HG02870 (cell line): ENCODE measurements at regions not wholly inside any gene's neighbourhood (a gene's known extent, or its start where the extent isn't known, plus 50 kb on each side); places are given as distances from the start of the nearest gene placed in this dataset.
"Not testable (repeated sequence)": the region's sequence is repeated elsewhere in the genome, so short reads cannot be mapped to it uniquely, and the experiment has no call there.

ENCODE experiments used
- ATAC-seq: cut with Tn5 transposase; IDR thresholded peaks from one replicate; pipeline ENCODE4 v1.9.1; 2021; ENCODE audit warnings: mild to moderate bottlenecking, moderate library complexity; ENCODE audit not compliant: unreplicated experiment

DNA sequence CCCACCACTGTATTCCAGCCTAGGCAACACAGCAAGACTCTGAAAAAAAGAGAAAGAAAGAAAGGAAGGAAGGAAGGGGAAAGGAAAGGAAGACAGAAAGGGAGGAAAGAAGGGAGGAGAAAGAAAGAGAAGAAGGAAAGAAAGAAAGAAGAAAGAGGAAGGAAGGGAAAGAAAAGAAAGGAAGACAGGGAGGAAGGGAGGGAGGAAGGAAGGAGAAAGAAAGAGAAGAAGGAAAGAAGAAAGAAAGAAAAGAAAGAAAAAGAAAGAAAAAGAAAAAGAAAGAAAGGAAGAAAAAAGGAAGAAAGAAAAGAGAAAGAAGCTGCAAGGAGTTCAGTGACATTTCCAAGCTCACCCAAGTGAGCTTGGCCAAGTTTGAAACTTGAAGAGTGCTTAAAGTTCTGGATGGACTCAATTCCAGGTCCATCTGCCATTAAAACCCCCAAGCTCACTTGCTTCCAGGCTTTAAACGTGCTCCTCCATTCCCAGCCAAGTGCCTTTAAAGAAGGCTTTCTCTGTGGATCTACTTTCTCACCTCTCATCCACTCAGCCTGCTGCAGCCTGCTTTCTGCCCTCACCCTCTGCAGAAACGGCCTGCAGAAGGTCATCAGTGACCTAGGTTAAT, 101.5 kb downstream of the VCPKMT start:
- no peak for ATAC-seq

DNA sequence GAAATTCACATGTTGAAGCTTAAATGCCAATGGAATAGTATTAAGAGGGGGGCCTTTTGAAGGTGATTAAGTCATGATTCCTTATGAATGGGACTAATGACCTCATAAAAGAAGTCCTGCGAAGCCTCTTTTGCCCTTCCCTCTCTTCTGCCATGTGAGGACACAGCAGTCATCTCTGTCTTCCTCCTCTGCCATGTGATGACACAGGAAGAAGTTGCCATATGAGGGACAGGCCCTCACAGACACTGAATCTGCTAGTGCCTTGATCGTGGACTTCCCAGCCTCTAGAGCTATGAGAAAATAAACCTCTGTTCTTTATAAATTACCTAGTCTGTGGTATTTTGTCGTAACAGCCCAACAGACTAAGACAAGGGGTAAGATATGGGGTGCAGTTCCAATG, 100.7 kb downstream of the VCPKMT start:
- ATAC-seq: no peak

DNA sequence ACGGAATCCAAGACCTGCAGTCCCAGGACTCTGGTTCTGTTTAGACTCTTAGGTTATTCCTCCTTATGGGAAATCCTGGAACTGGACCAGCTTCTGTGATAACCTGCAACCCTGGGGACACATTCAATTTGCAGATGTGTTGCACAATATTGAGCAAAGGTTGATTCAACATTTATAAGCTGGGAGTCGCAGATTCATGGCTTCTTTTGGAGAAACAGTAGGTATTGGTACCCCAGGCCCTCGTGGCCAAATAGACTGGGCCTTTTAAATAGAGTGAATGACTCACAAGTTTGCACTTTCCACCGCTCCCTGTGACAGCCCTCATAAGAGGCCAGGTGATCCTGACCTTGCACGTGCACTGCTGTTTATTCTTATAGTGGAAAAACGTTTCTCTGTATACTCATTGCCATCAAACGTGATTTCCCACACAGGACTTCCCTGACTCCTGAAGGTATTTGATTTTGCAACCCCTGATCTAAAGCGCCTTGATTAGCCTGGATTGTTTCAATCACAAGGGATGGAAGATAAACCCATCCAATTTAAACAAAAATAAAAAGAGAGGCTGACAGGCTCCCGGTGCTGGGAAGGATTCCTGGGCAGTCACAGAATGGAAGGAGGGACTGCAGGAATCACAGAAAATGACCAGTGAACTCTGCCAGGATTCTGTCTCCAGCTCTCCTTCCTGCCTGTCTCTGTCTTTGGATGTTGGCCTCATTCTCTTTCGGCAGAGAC, 98.0 kb downstream of the VCPKMT start:
- ATAC-seq: no peak

DNA sequence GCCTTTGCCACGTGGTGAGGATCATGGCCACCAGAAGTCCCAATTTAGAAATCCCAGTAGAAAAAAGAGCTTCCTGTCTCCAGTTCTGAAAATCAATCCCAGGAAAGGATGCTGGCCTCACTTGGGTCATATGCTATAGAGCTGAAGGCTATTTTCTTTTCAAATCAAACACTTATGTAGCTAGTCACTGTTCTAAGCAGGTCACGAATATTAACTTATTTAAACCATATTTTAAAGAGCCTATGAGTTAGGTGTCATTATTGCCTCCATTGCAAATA, 97.5 kb downstream of the VCPKMT start:
- ATAC-seq: no peak

DNA sequence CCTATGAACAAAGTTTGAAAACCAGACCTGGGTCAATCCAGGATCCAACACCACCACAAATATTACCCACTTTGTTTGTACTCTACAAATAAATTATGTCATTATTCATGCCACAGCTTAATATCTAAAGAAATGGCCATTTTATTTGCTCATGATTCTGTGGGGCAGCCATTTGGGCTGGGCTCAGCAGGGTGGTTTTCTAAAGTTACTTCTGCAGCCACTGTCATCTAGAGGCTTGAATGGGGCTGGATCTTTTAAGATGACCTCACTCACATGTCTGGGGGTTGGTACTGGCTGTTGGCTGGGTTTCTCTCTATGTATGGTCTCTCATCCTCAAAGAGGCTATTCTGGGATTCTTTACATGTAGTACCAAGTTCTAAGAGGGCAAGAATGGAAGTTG, 96.2 kb downstream of the VCPKMT start:
- ATAC-seq: no peak

DNA sequence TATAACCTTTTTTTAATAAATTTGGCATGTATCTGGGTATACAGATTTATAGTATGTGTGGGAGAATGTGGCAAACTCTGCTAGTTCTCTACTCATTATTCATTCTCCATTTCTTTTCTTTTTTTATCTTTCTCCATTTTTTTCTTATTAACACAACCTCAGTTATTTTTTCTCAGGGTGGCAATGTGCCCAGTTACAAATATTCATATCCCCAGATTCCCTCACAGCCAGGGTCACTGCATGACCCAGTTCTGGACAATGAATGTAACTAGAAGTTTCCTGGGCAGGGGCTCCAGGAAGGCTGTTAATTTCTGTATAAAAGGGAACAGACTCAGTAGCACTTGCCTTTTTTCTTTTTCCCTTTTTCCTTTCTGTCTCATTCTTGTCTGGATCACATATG, 95.6 kb downstream of the VCPKMT start:
- ATAC-seq: no peak

DNA sequence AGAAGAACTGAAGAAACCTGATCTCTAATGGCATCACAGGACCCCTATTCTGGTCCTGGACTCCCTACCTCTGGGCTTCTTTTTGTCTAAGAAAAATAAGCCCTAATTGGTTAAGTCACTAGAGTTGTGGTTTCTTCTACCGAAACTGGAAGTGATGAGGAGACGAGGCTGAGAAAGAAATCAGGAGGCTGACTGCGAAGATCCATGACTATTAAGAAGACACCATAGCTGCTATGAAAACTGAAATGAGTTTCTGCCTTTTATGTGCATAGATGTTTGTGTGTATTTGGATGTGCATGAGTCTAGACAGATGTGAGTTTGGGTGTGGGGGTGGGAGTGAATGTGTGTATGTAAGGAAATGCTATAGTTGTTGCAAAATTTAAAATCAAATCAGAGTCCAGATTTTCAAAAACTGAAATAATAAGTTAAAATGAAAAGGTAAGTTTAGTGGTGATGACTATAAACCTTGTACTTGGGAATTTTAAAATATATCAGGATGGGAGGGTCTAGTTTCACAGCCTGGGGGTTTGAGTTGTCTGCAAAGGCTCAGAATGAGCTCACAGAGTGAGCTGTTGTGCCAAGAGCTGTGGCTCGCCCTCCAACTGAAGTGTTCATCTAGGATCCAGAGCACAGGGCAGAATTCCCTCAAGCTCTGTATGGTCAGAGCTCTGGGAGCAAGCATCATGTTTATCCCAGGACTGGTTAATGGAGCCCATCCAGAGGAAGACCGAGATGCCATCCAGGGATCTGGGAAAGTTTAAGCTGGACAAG, 94.9 kb downstream of the VCPKMT start:
- no peak for ATAC-seq

DNA sequence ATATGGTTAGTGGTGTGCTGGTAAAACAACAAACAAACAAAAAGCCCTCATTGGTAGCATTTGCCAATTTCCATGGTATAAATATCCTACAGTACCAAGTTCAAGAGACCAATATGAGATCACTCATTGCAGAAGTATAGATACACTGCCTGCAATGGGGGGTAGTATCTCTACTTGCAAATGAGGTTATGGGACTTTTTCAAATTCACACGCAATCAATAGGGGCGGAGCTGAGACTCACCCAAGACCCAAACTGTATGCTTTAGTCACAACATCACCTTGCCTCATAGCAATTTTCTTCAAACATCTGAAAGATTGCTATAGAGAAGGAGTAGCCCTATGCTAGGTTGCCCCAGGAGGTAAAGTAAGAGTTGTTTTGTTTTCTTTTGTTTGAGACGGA, 93.7 kb downstream of the VCPKMT start:
- no peak for ATAC-seq

DNA sequence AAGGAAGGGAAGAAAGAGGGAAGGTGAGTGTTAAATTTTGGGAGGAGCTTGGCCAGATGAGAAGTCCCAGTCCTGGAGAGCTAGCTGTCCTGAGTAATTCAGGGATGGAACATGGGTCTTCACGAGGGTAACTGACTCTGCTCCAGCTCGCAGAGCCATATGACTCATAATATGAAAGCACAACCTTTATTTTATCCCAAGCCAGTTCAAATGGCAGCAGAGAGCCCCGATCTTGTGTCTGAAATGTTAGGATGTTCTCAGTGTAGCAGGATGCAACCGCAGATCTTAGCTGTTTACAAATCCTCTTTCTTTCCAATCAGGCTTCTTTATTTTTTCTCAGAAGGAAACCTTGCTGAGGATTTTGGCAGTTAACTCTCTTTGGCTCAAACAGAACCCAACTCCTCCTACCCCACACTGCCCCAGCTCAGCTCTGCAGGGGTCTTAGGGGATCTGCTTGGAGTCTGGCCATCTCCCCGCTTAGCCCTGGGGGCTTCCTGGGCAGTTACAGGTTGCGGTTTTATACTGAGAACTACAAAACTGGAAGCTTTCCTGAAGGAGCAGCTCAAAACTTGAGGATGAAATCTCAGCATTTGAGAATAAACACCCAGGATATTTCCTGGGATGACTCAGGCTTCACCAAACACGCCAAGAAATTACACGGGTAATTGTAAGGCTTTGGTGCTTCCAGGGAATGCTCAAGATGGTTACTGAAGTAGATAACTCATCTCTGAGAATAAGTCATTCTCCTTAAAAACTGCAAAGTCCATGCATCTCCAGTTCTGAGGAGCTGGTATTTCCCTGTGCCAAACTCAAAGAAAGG, 92.5 kb downstream of the VCPKMT start:
- no peak for ATAC-seq

DNA sequence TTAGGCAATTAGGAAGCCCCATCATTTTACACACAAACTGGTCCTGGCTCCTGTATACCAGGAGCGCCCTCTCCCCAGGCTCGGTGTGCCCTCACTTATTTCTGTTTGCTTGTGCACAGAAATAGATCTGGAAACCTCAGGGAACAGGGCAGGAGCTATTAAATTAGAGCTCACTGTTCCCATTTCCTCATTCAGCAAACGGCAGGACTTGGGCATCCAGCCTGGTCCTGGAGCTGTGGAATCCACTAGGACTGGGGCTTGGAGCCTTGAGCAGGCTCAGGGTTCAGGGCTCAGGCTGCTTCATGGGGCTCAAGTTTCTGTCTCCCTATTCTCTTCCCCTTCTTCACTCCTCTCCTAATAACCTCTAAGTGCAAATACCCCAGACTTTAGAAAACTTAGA, 91.3 kb downstream of the VCPKMT start:
- ATAC-seq: no peak

DNA sequence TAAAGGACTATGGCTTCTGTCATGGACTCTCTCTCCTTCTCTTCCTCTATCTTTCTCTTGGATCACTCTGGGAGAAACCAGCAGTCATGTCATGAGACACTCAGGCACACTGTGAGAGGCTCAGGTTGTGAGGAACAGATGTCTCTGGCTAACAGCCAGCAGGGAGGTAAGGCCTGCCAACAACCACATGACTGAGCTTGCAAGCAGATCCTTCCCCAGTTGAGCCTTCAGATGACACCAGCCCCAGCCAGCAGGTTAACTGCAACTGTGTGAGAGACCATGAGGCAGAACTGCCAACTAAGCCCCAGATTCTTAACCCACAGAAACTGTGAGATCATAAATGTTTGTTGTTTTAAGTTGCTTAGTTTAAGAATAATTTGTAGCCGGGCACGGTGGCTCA, 90.6 kb downstream of the VCPKMT start:
- ATAC-seq: no peak

DNA sequence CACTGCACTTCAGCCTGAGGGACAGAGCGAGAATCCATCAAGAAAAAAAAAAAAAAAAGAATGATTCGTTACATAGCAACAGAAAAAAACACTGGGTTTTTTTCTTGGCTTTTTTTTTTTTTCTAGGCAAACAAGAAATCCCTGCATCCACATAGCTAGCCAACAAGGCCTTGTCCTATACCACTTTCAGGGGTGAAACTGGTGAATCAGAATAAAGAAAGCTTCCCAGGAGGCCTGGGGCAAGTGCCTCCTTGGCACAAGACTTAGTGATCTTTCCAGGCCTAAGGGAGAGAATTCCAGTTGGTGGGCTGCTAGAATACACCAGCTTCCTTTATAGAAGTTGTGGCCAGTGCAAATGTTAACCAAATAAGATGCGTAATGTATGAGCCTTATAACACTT, 90.0 kb downstream of the VCPKMT start:
- no peak for ATAC-seq

DNA sequence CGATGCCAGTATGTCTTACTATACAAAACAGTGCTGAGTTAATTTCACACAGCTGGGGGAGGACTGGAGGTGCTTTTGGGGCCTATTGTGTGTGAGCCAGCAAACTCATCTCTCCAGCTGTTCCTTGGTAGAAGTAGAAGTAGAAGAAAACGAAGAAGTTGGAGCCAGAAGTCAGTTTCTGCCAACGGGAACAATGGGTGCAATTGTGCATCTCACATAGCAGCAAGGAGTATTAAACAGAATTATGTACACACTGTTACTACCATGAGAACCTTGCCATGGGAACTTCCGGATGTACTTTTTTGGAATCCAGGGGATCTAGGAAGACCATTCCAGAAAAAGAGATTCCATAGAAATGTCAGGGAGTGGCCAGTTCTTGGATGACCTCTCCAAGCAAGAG, 88.6 kb downstream of the VCPKMT start:
- ATAC-seq: no peak

DNA sequence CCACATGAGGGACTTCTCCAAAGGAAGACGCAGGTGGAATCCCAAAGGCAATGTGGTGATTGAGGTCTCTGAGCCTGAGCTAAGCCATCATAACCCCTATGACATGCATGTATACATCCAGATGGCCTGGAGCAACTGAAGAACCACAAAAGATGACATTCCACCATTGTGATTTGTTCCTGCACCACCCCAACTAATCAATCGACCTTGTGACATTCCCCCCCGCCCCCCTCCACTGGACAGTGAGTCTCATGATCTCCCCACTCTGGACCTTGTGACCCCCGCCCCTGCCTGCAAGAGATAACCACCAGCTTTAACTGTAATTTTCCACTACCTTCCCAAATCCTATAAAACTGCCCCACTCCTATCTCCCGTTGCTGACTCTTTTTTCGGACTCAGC, 87.9 kb downstream of the VCPKMT start:
- ATAC-seq: no peak

DNA sequence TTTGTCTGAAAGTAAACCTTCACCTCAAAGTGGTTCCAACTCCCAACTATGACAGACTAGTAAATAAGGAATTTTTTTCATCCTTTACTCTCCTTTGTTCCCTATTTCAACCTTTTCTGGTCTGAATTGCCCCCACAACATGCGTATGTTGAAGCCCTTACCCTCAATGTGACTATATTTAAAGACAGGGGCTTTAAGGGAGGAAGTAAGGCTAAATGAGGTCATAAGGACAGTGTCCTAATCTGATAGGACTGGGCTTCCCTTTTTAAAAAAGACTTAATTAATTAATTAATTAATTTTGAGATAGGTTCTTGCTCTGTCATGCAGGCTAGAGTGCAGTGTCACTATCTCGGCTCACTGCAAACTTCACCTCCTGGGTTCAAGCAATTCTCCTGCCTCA, 86.3 kb downstream of the VCPKMT start:
- ATAC-seq: no peak

DNA sequence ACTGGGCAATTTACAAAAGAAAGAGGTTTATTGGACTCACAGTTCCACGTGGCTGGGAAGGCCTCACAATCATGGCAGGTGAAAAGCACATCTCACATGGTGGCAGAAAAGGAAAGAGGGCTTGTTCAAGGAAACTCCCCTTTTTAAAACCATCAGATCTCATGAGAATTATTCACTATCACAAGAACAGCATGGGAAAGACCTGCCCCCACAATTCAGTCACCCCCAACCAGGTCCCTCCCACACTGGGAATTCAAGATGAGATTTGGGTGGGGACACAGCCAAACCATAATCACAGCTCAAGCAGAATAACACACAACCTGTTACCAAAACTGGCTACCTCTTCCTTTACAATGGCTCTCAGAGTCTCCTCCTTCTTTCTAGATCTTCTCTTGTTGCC, 85.5 kb downstream of the VCPKMT start:
- ATAC-seq: not testable (repeated sequence)

DNA sequence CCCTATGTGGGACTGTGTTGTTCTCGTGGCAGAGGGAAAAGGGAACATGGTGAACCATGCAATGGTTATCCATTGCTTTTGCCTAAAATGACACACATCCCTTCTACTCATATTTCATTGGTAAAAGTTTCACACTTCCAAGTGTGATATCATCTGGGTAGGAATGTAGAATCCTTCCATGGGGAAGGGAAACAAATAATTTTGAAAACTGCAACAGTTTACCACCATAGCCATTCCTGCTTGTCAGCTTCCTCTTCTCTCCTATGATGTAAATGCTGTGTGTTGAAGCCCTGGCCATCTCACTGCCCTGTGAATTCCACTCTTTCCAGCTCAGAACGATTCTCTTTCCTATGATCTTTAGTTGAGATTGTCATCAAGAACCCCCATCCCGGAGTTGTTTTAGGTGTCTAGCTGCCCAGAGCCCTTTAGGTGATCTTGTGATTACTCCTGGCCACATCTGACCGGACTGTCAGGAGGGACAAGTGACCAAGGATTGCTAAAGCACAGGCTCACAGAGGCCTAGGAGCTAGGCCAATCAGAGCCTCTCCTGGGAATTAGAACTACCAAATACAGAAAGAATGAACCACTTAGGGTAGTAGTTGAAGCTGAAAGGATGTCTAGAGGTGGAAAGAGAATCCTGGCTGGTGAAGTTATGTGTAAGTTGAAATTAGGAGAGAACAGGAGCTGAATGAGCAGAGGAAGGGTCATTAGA, 84.6 kb downstream of the VCPKMT start:
- no peak for ATAC-seq

DNA sequence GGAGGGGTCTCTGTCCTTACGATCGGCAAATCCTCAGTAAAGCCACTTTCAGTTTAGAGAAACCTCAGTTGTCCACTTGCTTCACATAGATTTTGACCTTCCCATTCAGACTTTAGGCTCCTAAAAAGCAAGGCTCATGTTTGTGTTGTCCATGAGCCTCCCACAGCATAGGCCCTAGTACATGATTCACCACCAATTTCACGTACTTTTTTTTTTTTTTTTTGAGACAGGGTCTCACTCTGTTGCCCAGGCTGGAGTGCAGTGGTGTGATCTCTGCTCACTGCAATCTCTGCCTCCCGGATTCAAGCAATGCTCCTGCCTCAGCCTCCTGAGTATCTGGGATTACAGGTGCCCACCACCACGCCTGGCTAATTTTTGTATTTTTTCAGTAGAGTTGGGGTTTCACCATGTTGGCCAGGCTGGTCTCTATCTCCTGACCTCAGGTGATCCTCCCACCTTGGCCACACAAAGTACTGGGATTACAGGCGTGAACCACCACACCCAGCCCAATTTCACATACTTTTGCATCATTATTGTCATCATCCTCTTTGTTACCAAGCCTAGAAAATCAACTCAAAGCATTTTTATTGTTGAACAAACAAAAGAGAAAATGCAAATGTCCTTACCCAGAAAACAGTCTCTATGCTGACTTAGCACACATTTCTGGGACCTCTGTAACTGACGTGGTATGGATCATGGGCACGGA, 83.8 kb downstream of the VCPKMT start:
- not testable (repeated sequence) for ATAC-seq

DNA sequence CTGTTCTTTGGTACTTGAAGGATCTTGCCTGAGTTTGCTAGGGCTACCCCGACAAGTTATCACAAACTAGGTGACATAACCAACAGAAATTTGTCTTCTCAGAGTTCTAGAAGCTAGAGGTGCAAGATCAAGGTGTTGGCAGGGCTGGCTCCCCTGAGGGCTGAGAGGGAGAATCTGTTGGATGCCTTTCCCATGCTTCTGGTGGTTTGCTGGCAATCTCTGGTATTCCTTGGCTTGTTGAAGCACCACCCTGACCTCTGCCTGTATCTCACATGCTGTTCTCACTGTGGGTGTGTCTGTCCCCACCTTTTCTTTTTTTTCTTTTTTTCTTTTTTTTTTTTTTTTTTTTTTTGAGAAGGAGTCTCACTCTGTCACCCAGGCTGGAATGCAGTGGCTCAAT, 81.2 kb downstream of the VCPKMT start:
- ATAC-seq: no peak

DNA sequence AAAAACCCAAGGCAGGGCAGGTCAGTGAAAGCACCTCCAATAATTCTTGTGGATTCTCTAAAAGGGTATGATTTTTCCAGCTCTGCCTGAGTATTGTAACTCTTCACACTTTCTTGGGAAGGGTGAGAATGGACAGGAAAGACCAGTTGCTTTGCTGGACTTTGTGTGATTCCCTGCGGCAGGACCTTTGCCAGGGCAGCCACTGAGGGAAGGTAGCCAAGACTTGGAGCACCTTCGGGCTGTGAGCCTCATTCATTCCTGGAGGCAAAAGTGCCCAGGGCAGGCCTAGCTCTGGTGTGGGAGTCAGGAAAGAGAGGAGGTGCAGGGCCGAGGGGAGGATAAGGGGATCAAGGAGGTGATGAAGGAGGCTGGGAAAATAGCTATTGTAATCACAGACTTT, 80.2 kb downstream of the VCPKMT start:
- ATAC-seq: no peak
